Fibroblast of skin of scalp (primary cell): ENCODE measurements at regions not wholly inside any gene's neighbourhood (a gene's known extent, or its start where the extent isn't known, plus 50 kb on each side); places are given as distances from the start of the nearest gene placed in this dataset.

Experiments used
- DNase-seq: peaks from one replicate; pipeline ENCODE4 v3.0.0-alpha.2; 2013

DNA sequence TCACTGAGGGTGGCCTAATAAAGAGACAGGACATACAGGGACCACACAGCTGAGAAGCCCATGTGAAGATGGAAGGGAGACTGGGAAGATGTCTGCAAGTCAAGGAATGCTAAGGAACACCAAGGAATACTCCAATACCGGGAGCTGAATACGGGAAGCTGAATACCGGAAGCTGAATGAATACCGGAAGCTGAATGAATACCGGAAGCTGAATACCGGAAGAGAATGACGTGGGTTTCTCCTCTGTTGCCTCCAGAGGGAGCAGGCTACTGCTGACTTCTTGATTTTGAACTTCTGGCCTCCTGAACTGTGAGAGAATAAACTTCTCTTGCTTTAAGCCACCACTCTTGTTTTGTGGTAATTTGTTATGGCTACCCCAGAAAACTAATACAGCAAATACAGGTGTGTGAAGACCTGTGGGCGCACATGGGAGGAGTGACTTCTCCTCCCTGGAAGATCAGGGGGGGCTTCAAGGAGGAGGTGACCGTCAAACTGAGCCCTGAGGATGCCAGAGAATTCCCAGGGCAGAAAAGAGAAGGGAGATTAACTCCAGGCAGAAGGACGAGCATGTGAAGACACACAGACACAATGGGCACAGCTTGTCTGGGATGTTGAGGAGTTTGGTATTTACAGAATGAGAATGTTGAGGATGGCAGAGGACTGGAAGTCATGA is 259.9 kb downstream of the IRF8 start:
- DNase-seq = peak; percentile 5

GRCh38 chr16:86165479-86165878 is 266.5 kb downstream of the IRF8 start:
- no peak for DNase-seq

- DNase-seq = no peak
Measured at GRCh38 chr16:86166414-86166813, 267.5 kb downstream of the IRF8 start.

DNA sequence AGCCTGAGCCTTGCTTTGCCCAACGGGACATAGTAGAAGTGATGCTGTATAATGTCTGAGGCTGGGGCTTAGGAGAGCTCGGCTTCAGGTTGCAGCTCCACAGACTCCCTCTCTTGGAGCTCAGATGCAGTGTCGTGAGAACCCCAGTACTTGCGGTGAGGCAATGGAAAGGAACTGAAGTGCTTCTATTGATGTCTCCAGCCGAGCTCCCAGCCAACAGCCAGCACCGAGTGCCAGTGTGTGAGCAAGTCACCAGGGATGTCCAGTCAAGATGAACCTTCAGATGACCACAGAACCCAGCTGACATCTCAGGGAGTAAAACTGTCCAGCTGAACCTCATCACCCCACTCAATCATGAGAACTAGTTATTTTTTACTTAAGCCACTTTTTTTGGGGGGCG is 268.1 kb downstream of the IRF8 start:
- DNase-seq = no peak

DNA sequence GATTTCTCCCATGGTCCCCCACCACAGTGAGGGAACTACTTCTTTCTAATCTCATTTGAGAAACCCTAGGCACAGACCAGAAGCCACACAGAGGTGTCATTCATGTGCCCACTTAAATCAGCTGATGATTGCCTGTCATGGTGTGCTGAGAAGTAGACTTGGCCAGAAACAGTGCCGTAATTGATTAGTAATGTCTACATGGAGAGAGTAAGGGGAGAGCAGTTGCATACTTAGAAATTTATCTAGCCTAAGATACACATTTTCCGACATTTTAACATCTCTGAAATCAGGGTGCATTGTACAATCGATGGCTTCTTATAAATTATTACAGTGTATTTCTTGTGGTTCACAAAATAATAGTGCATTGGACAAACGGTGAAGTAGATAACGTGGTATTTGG is 271.8 kb downstream of the IRF8 start:
- DNase-seq = no peak

DNA sequence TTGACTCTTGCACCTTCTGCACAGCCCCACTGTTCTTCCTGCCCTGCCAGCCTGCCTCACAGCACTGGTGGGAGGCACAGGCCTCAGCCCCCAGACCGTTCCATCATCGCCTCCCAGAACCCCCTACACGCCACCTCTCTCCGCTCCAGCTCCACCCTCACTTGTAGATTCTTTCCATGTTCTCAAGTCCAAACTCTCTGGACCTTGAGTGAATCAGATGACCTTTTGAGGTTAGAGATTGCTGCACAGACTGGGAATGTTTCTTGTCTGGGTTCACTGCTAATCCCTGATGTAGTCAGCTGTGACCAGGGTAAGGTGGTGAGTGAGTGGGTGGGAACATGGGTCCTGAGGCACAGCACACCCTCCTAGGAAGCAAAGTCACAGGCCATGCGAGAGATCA is 272.4 kb downstream of the IRF8 start:
- DNase-seq = no peak

DNA sequence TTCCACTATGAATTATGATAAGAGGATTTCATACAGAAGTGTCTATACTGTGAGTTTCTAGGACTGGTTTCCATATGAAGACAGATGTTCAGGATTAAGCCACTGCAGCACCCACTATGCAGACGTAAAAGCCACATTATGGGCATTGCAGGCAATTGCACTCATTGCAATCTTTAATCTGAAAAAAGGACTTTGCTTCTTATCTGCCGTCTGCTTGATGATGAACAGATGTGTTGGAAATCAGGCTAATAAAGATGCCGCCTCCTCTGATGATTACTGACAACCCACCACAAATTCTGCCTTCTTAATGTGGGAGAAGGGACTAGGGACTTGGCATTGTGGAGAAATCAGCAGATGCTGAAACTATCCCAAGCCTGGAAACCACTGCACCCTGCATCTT is 276.9 kb downstream of the IRF8 start:
- DNase-seq = no peak

GRCh38 chr16:86176462-86176861 is 277.5 kb downstream of the IRF8 start:
- no peak for DNase-seq

DNA sequence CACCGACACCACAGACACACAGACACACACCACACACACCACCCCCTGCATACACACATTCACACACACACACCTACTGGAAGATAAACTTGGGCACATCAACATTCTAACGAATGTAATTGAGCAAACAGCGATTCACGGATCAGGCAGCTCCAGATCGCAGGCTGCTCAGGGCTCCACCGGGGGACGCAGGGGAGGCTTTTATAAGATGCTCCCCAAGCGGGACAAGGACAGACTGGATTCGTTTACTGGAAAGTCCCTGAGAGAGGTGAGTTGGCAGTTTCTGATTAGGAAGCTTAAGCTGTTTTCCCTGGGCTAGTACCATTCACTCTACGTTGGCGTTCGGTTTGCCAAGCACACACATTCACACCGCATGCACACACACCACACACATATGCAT is 281.3 kb downstream of the IRF8 start:
- no peak for DNase-seq

GRCh38 chr16:86180780-86181179 is 281.8 kb downstream of the IRF8 start:
- no peak for DNase-seq

GRCh38 chr16:86181526-86181925 is 282.6 kb downstream of the IRF8 start:
- no peak for DNase-seq

DNA sequence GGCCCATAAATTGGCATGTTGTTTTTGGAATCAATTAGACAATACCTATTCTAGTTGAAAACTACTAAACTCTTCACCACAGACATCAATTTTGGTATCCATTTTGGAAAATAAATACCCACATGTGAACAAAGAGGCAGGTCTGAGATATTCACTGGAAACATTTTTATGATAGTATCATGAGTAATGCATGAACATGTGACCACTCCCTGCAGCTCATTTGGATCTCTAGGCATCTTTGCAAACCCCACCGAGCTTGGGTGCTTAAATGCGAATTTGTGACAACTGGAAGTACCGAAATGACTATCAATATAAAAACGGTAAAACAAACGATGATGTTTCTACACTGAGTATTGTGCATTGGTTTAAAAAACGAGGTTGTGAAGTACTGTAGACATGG is 285.2 kb downstream of the IRF8 start:
- no peak for DNase-seq

GRCh38 chr16:86185089-86185488 is 286.1 kb downstream of the IRF8 start:
- no peak for DNase-seq

DNA sequence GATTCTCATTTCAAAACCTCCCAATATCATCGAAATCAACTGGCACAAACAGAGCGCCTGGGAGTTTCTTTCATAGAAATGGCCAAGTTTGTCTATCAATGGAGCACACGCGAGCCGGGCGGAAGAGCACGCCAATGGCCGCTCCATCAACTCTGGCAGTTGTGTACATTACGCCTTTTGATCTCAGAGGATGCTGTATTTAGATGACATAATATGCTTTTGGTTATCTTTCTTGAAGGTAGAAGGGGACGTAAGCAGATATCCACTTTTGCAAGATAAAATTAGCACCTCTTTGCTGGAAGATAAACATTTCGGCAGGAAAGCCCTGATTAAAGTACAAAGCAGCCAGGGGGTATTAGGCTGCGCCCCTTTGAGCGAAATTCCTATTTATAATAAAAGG is 287.4 kb downstream of the IRF8 start:
- DNase-seq = no peak

- no peak for DNase-seq
Measured at GRCh38 chr16:86189934-86190333, 291.0 kb downstream of the IRF8 start.

DNA sequence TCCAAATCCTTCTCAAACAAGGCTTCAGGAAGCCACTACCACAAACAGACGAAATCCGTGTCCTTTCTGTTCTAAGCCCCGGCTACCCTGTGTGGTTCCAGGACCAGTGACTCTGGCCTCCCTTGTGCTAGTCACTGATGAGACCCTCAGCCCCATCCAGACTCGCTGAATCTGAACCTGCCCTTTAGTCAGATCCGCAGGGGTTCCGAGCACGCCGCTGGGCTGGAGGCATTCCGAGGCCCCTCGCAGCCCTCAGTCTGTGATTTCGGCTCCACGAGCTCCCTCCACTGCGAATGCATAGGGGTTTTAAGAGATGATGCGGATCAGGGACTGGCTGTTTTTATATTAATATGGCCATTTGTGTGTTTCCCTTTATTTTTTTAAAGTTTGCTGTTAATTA is 292.7 kb downstream of the IRF8 start:
- no peak for DNase-seq

- no peak for DNase-seq
Measured at GRCh38 chr16:86193528-86194193, 294.7 kb downstream of the IRF8 start.

GRCh38 chr16:86195863-86196630 is 297.1 kb downstream of the IRF8 start:
- DNase-seq = no peak

- no peak for DNase-seq
Measured at GRCh38 chr16:86196687-86197391, 297.9 kb downstream of the IRF8 start.

DNA sequence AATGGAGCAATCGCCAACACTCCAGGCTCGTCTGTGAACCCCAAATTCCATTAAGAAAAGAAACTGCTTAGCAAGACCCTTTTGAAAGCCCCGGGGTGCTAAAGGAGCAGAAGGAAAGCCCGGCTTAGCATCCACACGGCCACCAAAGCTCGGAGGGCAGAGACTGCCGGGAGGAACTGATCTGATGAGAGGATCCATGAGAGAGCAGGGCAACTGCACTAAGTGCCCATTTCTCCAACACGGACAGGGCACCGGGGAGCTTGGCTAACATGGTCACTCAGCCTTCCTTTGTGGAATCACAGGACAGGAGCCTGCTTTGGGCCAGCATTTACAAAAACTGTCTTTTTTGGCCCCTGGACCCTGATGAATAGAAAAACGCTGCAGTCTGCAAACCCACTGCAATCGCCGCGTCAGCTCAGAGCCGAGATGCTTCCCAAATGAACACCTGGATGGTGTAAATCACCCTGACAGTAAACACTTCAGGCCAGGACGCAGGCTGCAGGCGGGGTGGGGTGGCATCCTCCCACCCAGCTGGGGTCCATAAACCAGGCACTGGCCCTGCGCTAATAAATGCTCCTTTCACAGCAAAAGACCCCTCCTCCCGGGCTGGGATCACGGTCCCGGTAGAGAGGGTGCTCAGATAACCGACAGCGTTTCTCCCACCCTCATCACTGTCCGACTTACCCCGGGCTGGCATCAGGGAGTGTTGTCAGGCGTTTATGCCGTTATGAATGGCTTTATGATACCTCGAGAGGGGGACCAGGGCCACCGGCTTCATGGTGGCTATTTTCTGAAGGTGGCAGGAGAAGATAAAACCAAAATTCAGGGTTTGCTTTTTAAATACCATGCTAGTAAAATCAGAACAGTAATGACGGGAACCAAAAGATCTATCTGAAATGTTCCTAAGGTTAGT is 299.5 kb downstream of the IRF8 start:
- no peak for DNase-seq

DNA sequence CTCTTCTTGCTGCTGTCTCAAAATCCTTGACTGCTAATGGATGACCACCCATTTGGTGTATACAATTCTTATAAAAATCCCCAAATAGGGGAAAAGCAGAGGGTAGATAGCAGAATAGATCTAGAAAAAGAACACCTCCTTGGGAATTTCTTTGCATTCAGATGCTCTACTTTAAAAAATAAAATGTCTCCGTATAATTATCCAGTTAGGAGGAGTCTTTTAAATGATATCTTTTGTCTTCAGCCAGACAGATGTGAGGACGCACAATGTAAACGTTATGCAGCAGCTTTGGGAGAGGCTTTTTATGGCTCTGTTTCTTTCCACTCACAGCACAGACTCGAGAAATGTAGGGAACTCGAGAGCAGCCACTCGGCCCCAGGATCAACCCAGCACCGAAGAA is 300.2 kb downstream of the IRF8 start:
- no peak for DNase-seq
